DND-41 (cell line): ENCODE measurements at regions not wholly inside any gene's neighbourhood (a gene's known extent, or its start where the extent isn't known, plus 50 kb on each side); places are given as distances from the start of the nearest gene placed in this dataset.
A peak's percentile ranks its signal among the peaks of the same experiment; 100 is the strongest.

Experiments
- ATAC-seq: fragments of 200-7000 bp; cut with Tn5 transposase; 3 replicates; pipeline ENCODE4 v1.9.1; 2021; ENCODE audit warnings: low read depth; ENCODE audit not compliant: insufficient read depth
- DNase-seq: peaks from one replicate; pipeline ENCODE4 v3.0.0-alpha.2; 2020
- H2AFZ ChIP-seq: 2 replicates; pipeline ENCODE4 v1.6.0; 2012; ENCODE audit warnings: low read depth, low read length
- H3K27ac ChIP-seq: 2 replicates; pipeline ENCODE4 v1.5.1; 2012; ENCODE audit warnings: low read length, inconsistent platforms
- H3K27me3 ChIP-seq: fragments of 200-600 bp; sonication (generic); 2 replicates; pipeline ENCODE4 v1.6.0; 2012; ENCODE audit warnings: low read length, mild to moderate bottlenecking, inconsistent platforms; ENCODE audit not compliant: insufficient read depth, poor library complexity
- H3K36me3 ChIP-seq: 2 replicates; pipeline ENCODE4 v1.5.1; 2012; ENCODE audit warnings: low read length, inconsistent platforms; ENCODE audit not compliant: insufficient read depth
- H3K4me1 ChIP-seq: 2 replicates; pipeline ENCODE4 v1.5.1; 2012; ENCODE audit warnings: mild to moderate bottlenecking, low read length; ENCODE audit not compliant: insufficient read depth
- H3K4me2 ChIP-seq: 2 replicates; pipeline ENCODE4 v1.6.0; 2012; ENCODE audit warnings: mild to moderate bottlenecking, moderate library complexity, low read length, inconsistent platforms; ENCODE audit not compliant: insufficient read depth
- H3K4me3 ChIP-seq, 2 experiments: fragments of 200-600 bp in 1 of 2; shearing (Covaris generic) in 1 of 2; 2 replicates each; pipeline ENCODE4 v1.5.1; 2012 to 2016; ENCODE audit warnings: inconsistent platforms in 2 of 2, low read length in 2 of 2, mild to moderate bottlenecking in 2 of 2, low read depth in 1 of 2, moderate library complexity in 1 of 2
- H3K79me2 ChIP-seq: 2 replicates; pipeline ENCODE4 v1.6.0; 2012; ENCODE audit warnings: low read length, inconsistent platforms; ENCODE audit not compliant: insufficient read depth
- H3K9ac ChIP-seq: 2 replicates; pipeline ENCODE4 v1.6.0; 2012; ENCODE audit warnings: low read depth, mild to moderate bottlenecking, inconsistent platforms, low read length, moderate library complexity
- H3K9me3 ChIP-seq: 2 replicates; pipeline ENCODE4 v1.5.1; 2012; ENCODE audit warnings: low read length, moderate library complexity, mild to moderate bottlenecking, inconsistent platforms; ENCODE audit not compliant: insufficient read depth, severe bottlenecking
- H4K20me1 ChIP-seq: 2 replicates; pipeline ENCODE4 v1.6.0; 2012; ENCODE audit warnings: low read length; ENCODE audit not compliant: insufficient read depth
- CTCF ChIP-seq: IDR thresholded peaks from 2 replicates; pipeline ENCODE4 v1.5.1; 2012; ENCODE audit warnings: borderline replicate concordance, low read length, moderate library complexity, mild to moderate bottlenecking; ENCODE audit not compliant: poor library complexity, severe bottlenecking; ENCODE audit errors: extremely low read depth
- EZH2 ChIP-seq: IDR thresholded peaks from 3 replicates; pipeline ENCODE4 v1.6.1; 2012; ENCODE audit warnings: borderline replicate concordance, low read depth, mild to moderate bottlenecking, moderate library complexity, low read length, inconsistent platforms; ENCODE audit not compliant: severe bottlenecking

GRCh38 chr3:34202975-34203374 lies 404.5 kb downstream of the PDCD6IP start:
- no peak overlapping the region for H3K9ac ChIP-seq
- no peak overlapping the region for H3K4me2 ChIP-seq
- TF ChIP-seq EZH2 (no peak), CTCF (no peak)
- no peaks in the 10 kb centered on the region for H3K9me3 ChIP-seq
- no peak overlapping the region for H2AFZ ChIP-seq
- H3K27me3 ChIP-seq: no peaks in the 10 kb centered on the region
- DNase-seq: no peak
- H3K4me1 ChIP-seq: peaks cover 34% of the 10 kb centered on the region
- no peaks in the 10 kb centered on the region for H4K20me1 ChIP-seq
- H3K36me3 ChIP-seq: no peaks in the 10 kb centered on the region
- no peak overlapping the region for H3K27ac ChIP-seq
- no peak for ATAC-seq
- H3K4me3 ChIP-seq: no peak overlapping the region
- H3K79me2 ChIP-seq: no peaks in the 10 kb centered on the region

GRCh38 chr3:34203386-34203785 lies 405.0 kb downstream of the PDCD6IP start:
- TF ChIP-seq CTCF: no peak
- no peak for TF ChIP-seq EZH2

GRCh38 chr3:34207002-34207401 lies 408.6 kb downstream of the PDCD6IP start:
- ATAC-seq (no peak), DNase-seq (no peak)
- peaks cover 7% of the 10 kb centered on the region for H3K4me1 ChIP-seq
- no peaks in the 10 kb centered on the region for H3K9me3 ChIP-seq
- H3K4me3 ChIP-seq: no peak overlapping the region
- no peak overlapping the region for H2AFZ ChIP-seq
- H3K36me3 ChIP-seq: no peaks in the 10 kb centered on the region
- H3K79me2 ChIP-seq: no peaks in the 10 kb centered on the region
- H4K20me1 ChIP-seq: no peaks in the 10 kb centered on the region
- no peaks in the 10 kb centered on the region for H3K27me3 ChIP-seq
- H3K4me2 ChIP-seq: no peak overlapping the region
- H3K27ac ChIP-seq: no peak overlapping the region
- H3K9ac ChIP-seq: no peak overlapping the region
- TF ChIP-seq EZH2: no peak
- TF ChIP-seq CTCF: no peak

More at GRCh38 chr3:34203386-34203785, 405.0 kb downstream of the PDCD6IP start:
- no peak overlapping the region for H3K9ac ChIP-seq
- no peaks in the 10 kb centered on the region for H3K79me2 ChIP-seq
- H3K27ac ChIP-seq: no peak overlapping the region
- DNase-seq (no peak), ATAC-seq (no peak)
- H3K36me3 ChIP-seq: no peaks in the 10 kb centered on the region
- peak overlapping the region; percentile 13; the same call in 1 of the 2 replicates for H2AFZ ChIP-seq
- H3K27me3 ChIP-seq: no peaks in the 10 kb centered on the region
- no peaks in the 10 kb centered on the region for H3K9me3 ChIP-seq
- no peaks in the 10 kb centered on the region for H4K20me1 ChIP-seq
- no peak overlapping the region for H3K4me2 ChIP-seq
- peaks cover 30% of the 10 kb centered on the region for H3K4me1 ChIP-seq
- no peak overlapping the region for H3K4me3 ChIP-seq

- DNase-seq (no peak), ATAC-seq (no peak)
- Histone ChIP-seq H3K9ac (no peak overlapping the region), H3K9me3 (no peaks in the 10 kb centered on the region), H3K36me3 (no peaks in the 10 kb centered on the region), H2AFZ (no peak overlapping the region), H3K4me3 (no peak overlapping the region), H3K4me2 (no peak overlapping the region), H3K79me2 (no peaks in the 10 kb centered on the region), H3K27me3 (no peaks in the 10 kb centered on the region), H3K27ac (no peak overlapping the region), H4K20me1 (no peaks in the 10 kb centered on the region), H3K4me1 (peaks cover 5% of the 10 kb centered on the region)
- no peak for TF ChIP-seq CTCF
- TF ChIP-seq EZH2: no peak
Observed at GRCh38 chr3:34207806-34208205, 409.4 kb downstream of the PDCD6IP start.
